ENCODE measurements at regions not wholly inside any gene's neighbourhood (a gene's known extent, or its start where the extent isn't known, plus 50 kb on each side); places are given as distances from the start of the nearest gene placed in this dataset.
"Not testable (repeated sequence)": the region's sequence is repeated elsewhere in the genome, so short reads cannot be mapped to it uniquely, and the experiment has no call there.

DNA sequence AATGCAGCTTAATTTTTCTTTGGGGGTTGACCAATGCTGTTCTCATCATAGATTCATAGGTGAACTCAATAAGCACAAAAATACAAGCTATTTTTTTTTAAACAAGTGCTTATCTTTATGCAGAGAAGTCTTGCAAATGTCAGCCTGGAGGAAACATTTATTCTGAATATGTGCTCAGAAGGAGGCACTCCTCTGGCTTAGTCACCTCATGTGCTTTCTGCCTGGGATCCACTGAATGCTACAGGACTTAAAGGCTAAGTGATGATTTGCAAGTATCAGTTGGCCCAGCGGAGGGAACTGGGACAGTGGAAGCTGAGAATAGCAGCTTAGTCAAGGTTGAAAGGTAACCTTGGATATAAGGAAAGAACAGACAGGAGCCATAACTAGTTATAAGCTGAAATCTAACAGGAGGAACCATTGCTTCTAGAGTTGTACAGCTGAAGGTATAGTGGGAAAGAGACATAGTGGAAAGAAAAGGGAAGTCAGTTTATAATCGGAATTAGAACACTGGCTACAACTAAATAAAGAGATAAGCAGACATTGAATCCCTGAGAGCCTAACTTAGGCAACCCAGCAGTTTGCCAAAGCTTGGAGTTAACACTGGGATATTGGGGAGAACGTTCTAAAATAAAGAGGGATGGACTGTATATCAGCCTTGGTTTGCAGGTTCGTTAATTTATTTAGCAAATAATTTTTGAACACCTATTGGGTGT lies 488.7 kb downstream of the SUCLG1 start:
- Histone ChIP-seq H3K9me3 (replicated peaks) (peaks cover 10% of the 10 kb centered on the region), H3K4me3 (no peak overlapping the region), H3K27me3 (ENCODE audit: low read depth) (no peaks in the 10 kb centered on the region), H3K36me3 (no peaks in the 10 kb centered on the region), H3K27ac (replicated peaks) (no peak overlapping the region), H3K4me1 (no peaks in the 10 kb centered on the region)
- TF ChIP-seq CTCF (IDR thresholded peaks at IDR 0.05; ENCODE audit: borderline replicate concordance): no peak
- no peak for DNase-seq
- intact Hi-C loops (cut with micrococcal nuclease): no loop called here

- no peaks in the 10 kb centered on the region for H3K4me1 ChIP-seq
- no peak overlapping the region for H3K27ac ChIP-seq (replicated peaks)
- peaks cover 10% of the 10 kb centered on the region for H3K9me3 ChIP-seq (replicated peaks)
- H3K27me3 ChIP-seq (ENCODE audit: low read depth): no peaks in the 10 kb centered on the region
- DNase-seq: no peak
- no peak overlapping the region for H3K4me3 ChIP-seq
- intact Hi-C loops (cut with micrococcal nuclease): no loop called here
- TF ChIP-seq CTCF (IDR thresholded peaks at IDR 0.05; ENCODE audit: borderline replicate concordance): no peak
- H3K36me3 ChIP-seq: no peaks in the 10 kb centered on the region
Measured at GRCh38 chr2:83969085-83969484, 490.0 kb downstream of the SUCLG1 start.

- DNase-seq: no peak
- no peak for TF ChIP-seq CTCF (IDR thresholded peaks at IDR 0.05; ENCODE audit: borderline replicate concordance)
Measured at GRCh38 chr2:83967854-83968253, 491.2 kb downstream of the SUCLG1 start.

GRCh38 chr2:83966946-83967345 lies 492.1 kb downstream of the SUCLG1 start:
- H3K9me3 ChIP-seq (replicated peaks); H3K36me3 ChIP-seq; H3K27ac ChIP-seq (replicated peaks); H3K27me3 ChIP-seq (ENCODE audit: low read depth); DNase-seq; intact Hi-C loops (cut with micrococcal nuclease); H3K4me3 ChIP-seq; H3K4me1 ChIP-seq: not testable (repeated sequence)

More at GRCh38 chr2:83967854-83968253, 491.2 kb downstream of the SUCLG1 start:
- intact Hi-C loops (cut with micrococcal nuclease): no loop called here
- Histone ChIP-seq H3K27me3 (ENCODE audit: low read depth) (no peaks in the 10 kb centered on the region), H3K27ac (replicated peaks) (no peak overlapping the region), H3K4me1 (no peaks in the 10 kb centered on the region), H3K9me3 (replicated peaks) (peaks cover 7% of the 10 kb centered on the region), H3K4me3 (no peak overlapping the region), H3K36me3 (no peaks in the 10 kb centered on the region)

DNA sequence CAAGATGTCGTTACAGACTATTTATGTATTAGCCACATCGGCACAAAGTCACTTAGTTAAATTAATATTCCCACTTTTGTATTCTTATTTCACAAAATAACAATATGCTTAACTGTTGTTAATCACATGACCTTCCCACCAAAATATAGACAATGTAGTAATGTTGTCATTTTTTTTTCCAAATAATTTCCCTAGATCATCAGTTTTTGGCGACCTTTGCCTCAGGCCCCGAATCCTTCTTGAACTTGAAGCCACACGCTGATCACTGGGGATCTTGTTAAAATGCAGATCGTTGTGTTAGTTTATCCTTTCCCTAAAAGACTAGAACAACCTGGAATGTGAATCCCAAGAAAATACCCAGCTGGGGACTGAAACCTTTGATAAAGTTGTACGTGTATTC lies 497.6 kb downstream of the SUCLG1 start:
- H3K4me3 ChIP-seq: no peak overlapping the region
- no peaks in the 10 kb centered on the region for H3K36me3 ChIP-seq
- no peak for DNase-seq
- H3K27ac ChIP-seq (replicated peaks): no peak overlapping the region
- no peaks in the 10 kb centered on the region for H3K27me3 ChIP-seq (ENCODE audit: low read depth)
- no peaks in the 10 kb centered on the region for H3K9me3 ChIP-seq (replicated peaks)
- TF ChIP-seq CTCF (IDR thresholded peaks at IDR 0.05; ENCODE audit: borderline replicate concordance): no peak
- intact Hi-C loops (cut with micrococcal nuclease): no loop called here
- no peaks in the 10 kb centered on the region for H3K4me1 ChIP-seq

DNA sequence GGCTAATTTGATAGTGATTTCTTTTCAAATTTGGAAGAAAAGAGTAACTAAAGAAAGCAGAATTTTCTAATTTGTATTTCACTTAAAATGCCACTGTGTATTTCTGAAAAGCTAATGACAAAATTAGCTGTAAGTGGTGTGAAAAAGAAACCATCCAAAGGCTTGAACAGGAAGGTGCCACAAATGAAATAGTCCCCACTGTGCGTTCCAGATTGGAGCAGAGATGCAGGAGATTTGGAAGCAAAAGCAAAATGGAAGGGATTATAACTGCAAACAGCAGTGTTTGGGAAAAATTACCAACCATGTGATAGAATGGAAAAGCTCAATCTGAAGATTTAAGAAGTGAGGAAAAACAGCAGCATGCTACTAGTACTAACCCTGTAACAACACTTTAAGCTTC lies 498.7 kb downstream of the SUCLG1 start:
- no peaks in the 10 kb centered on the region for H3K9me3 ChIP-seq (replicated peaks)
- DNase-seq: no peak
- no peak for TF ChIP-seq CTCF (IDR thresholded peaks at IDR 0.05; ENCODE audit: borderline replicate concordance)
- H3K4me3 ChIP-seq: no peak overlapping the region
- no peaks in the 10 kb centered on the region for H3K4me1 ChIP-seq
- H3K27ac ChIP-seq (replicated peaks): no peak overlapping the region
- intact Hi-C loops (cut with micrococcal nuclease): no loop called here
- H3K36me3 ChIP-seq: no peaks in the 10 kb centered on the region
- no peaks in the 10 kb centered on the region for H3K27me3 ChIP-seq (ENCODE audit: low read depth)

All from left ventricle myocardium inferior (tissue), 1 donor.